HPDE6-E6E7 (cell line): ENCODE measurements at regions not wholly inside any gene's neighbourhood (a gene's known extent, or its start where the extent isn't known, plus 50 kb on each side); places are given as distances from the start of the nearest gene placed in this dataset.
"Not testable (repeated sequence)": the region's sequence is repeated elsewhere in the genome, so short reads cannot be mapped to it uniquely, and the experiment has no call there.

ENCODE experiments used
- DNase-seq: peaks from one replicate; pipeline ENCODE4 v3.0.0; 2011; ENCODE audit warnings: missing footprints; ENCODE audit errors: extremely low spot score

- no peak for DNase-seq
Observed at GRCh38 chr4:89497517-89498308, 190.1 kb upstream of the GPRIN3 start.

- no peak for DNase-seq
Observed at GRCh38 chr4:89496851-89497250, 189.3 kb upstream of the GPRIN3 start.

- DNase-seq = no peak
Observed at GRCh38 chr4:89493367-89493766, 185.8 kb upstream of the GPRIN3 start.

- DNase-seq = peak; percentile 17
Observed at GRCh38 chr4:89492581-89493071, 185.0 kb upstream of the GPRIN3 start.

- no peak for DNase-seq
Observed at GRCh38 chr4:89491761-89492160, 184.2 kb upstream of the GPRIN3 start.

- DNase-seq = not testable (repeated sequence)
Observed at GRCh38 chr4:89489921-89490431, 182.4 kb upstream of the GPRIN3 start.

- DNase-seq = no peak
Observed at GRCh38 chr4:89489338-89489771, 181.8 kb upstream of the GPRIN3 start.

- no peak for DNase-seq
Observed at GRCh38 chr4:89488736-89489135, 181.1 kb upstream of the GPRIN3 start.

GRCh38 chr4:89486673-89487072 lies 179.1 kb upstream of the GPRIN3 start:
- DNase-seq = no peak

GRCh38 chr4:89486042-89486441 lies 178.4 kb upstream of the GPRIN3 start:
- no peak for DNase-seq

GRCh38 chr4:89483833-89484232 lies 176.2 kb upstream of the GPRIN3 start:
- no peak for DNase-seq

- DNase-seq = no peak
Observed at GRCh38 chr4:89482926-89483595, 175.5 kb upstream of the GPRIN3 start.

GRCh38 chr4:89482251-89482650 lies 174.7 kb upstream of the GPRIN3 start:
- peak; percentile 21 for DNase-seq

- DNase-seq = no peak
Observed at GRCh38 chr4:89469930-89470375, 162.4 kb upstream of the GPRIN3 start.

GRCh38 chr4:89469516-89469915 lies 161.9 kb upstream of the GPRIN3 start:
- DNase-seq = no peak

GRCh38 chr4:89468602-89469001 lies 161.0 kb upstream of the GPRIN3 start:
- no peak for DNase-seq

- DNase-seq = no peak
Observed at GRCh38 chr4:89463341-89463740, 155.7 kb upstream of the GPRIN3 start.

GRCh38 chr4:89447543-89447942 lies 139.9 kb upstream of the GPRIN3 start:
- DNase-seq = no peak

- no peak for DNase-seq
Observed at GRCh38 chr4:89446193-89446592, 138.6 kb upstream of the GPRIN3 start.

- DNase-seq = no peak
Observed at GRCh38 chr4:89439533-89439932, 131.9 kb upstream of the GPRIN3 start.

- peak; percentile 54 for DNase-seq
Observed at GRCh38 chr4:89438102-89438831, 130.7 kb upstream of the GPRIN3 start.

GRCh38 chr4:89434364-89434988 lies 126.9 kb upstream of the GPRIN3 start:
- DNase-seq = peak; percentile 9
